ENCODE measurements at regions not wholly inside any gene's neighbourhood (a gene's known extent, or its start where the extent isn't known, plus 50 kb on each side); places are given as distances from the start of the nearest gene placed in this dataset.
"Not testable (repeated sequence)": the region's sequence is repeated elsewhere in the genome, so short reads cannot be mapped to it uniquely, and the experiment has no call there.

DNA sequence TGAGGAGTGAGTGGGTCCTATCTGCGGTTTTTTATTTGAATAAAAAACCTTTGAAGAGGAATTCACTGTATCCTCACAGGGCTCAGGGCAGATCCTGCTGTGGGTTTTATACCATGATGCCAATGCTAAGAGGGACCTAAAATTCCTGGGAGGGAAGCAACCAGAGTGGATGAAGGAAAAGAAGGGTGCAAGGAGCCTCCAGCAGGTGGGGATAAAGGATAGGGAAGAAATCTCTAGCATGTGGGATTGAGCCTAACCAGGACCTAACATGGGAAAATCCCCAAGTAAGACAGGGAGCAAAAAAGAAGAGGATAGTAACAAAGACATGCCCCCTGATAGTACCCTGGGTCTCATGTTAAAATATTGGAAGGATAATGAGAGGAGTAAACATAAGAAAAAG lies 652.8 kb downstream of the GOLGA6L6 start:
- not testable (repeated sequence) for H3K9me3 ChIP-seq (ENCODE audit: control insufficient read depth, low read length); H3K36me3 ChIP-seq (ENCODE audit: control insufficient read depth, insufficient read depth, low read length); H3K4me3 ChIP-seq (ENCODE audit: low read length); H3K9ac ChIP-seq (ENCODE audit: low read length); H3K4me1 ChIP-seq (ENCODE audit: control insufficient read depth, insufficient read depth, low read length); H3K27me3 ChIP-seq (ENCODE audit: control insufficient read depth, insufficient read depth, low read length)

DNA sequence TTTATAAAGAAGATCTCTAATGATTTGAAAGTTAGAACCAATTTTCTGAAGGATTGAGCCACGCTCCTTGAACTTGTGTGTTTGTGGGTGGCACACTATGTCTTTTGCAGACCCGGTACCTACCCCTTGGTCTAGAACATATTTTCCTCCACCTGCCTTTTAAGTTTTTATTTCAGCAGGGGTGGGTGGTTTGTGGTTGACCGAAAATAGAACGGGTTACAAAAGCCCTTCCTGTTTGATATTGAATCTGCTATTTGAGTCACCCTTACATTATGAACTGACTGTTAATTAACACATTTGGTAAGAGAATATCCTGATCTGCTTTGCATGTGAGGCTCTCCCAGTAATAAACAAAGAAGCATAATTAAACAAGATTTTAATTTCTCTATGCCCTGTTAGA lies 697.5 kb downstream of the GOLGA6L6 start:
- H3K4me1 ChIP-seq (ENCODE audit: control insufficient read depth, insufficient read depth, low read length); H3K9me3 ChIP-seq (ENCODE audit: control insufficient read depth, low read length); H3K9ac ChIP-seq (ENCODE audit: low read length); H3K27me3 ChIP-seq (ENCODE audit: control insufficient read depth, insufficient read depth, low read length); H3K36me3 ChIP-seq (ENCODE audit: control insufficient read depth, insufficient read depth, low read length); H3K4me3 ChIP-seq (ENCODE audit: low read length): not testable (repeated sequence)
